GM21526 (cell line): ENCODE measurements at regions not wholly inside any gene's neighbourhood (a gene's known extent, or its start where the extent isn't known, plus 50 kb on each side); places are given as distances from the start of the nearest gene placed in this dataset.

Experiments used
- ATAC-seq: cut with Tn5 transposase; IDR thresholded peaks from one replicate; pipeline ENCODE4 v1.9.1; 2021; ENCODE audit warnings: moderate library complexity; ENCODE audit not compliant: unreplicated experiment, low FRiP score

DNA sequence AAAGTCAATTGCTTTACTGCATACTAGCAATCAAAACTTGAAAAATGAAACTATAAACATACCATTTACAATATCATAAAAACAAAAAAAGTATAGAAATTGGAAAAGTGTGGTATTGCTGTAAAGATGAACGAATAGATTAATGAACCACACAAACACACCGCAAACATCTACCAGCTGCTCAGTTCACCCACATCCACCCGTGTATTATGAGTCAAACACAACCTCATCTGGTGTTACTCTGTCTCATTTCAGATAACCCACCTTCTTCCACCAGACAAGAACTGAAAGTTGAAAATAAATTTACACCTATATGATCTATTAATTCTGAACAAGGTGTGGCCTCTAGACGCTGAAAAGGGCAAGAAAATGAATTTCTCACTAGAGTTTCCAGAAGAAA is 53.3 kb downstream of the BLID start:
- ATAC-seq = no peak

- ATAC-seq = no peak
These were observed 56.5 kb downstream of the BLID start for GRCh38 chr11:122059565-122059964.

GRCh38 chr11:122050021-122050690 is 65.9 kb downstream of the BLID start:
- ATAC-seq = no peak

DNA sequence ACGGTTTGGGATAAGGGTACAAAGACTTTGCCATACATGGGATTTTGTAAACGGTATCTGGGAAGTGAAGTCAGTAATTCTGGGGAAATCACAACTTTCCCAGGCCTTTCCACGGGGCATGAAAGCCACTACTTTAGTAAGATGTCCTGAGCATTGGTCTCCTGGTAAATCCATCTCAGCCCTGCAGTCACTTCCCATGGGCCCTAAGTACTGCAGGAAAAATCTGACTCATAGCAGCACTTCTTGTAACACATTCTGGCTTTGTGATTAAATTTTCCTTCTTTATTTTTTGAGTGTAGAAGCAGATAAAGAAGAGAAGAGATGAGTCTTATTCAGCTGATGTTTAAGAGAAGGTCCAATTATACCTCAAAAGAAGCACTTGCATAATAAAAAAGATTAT is 67.6 kb downstream of the BLID start:
- no peak for ATAC-seq

DNA sequence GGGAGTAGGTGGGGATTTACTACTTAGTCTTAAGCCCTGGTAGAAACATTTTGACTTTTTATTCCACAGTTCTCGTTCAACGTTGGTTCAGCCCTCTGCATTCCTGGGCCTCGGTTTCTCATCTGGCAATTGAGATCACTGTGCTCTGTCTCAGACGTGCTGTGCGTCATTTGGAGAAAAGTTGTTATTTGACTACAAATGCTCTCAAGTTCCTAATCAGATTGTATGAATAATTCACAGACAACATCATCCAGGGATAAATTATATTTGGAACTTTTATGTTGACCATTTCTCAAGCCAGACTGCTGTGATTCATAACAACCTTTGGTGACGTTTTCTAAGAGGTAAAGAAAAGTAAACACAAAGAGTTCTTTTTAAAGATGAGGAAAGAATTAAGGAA is 69.2 kb downstream of the BLID start:
- no peak for ATAC-seq

DNA sequence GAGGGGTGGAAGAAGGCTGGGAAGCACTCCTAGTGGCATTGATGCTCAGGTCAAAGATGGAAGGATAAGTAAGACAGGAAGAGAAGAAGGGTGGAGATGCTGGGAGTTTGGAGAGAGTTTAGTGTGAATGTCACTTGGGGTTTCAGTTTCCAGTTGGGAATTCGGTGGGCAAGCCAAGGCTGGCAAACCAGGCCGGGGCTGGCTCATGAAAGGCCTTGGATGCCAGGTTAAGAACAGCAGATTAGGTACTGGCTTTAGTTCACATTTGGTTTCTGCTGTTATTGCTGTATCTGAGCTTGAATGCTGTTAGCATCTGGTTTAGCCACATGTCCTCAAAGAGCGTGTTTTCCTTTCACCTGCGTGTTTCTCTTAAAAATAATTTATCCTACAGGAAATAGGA is 69.6 kb downstream of the BLID start:
- no peak for ATAC-seq

DNA sequence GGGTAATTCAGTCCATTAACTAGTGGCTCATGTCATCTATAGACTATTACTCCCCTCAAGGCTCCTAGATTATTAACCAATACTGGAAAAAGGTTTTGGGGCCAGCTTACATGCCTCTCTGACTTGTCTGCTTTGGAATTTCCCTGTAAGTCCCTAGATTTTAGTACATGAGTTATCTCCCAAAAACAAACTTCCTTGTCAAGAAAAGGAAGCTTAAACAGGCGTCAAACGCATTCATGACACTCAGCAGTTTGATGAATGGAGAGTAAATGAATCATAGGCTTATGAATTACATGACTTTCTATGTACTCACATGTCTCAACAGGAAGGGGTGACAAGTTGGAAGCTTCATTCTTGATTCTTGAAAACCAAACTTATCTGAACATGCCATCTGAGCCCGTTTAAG is 70.8 kb downstream of the BLID start:
- ATAC-seq = no peak

GRCh38 chr11:122044086-122044485 is 71.9 kb downstream of the BLID start:
- ATAC-seq = no peak

DNA sequence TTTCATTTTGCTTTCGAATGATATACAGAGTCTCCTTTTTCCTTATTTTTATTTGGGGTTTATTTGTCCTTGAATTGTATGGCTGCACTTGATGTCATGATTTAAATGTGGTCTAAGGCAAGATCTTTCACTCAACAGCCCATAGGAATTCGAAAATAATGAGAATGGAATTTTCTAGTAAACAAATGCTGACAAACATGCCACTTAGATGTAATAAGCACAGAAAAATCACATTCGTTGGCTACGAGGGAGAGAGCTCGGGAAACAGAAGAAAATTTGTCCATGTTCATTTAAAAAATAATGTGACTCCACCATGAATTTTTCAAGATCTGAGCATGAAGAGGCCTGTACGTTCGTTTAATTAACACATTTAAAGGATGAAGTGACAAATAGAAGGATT is 73.0 kb downstream of the BLID start:
- no peak for ATAC-seq

GRCh38 chr11:122040464-122040863 is 75.6 kb downstream of the BLID start:
- no peak for ATAC-seq

- ATAC-seq = no peak
These were observed 77.5 kb downstream of the BLID start for GRCh38 chr11:122038543-122038942.

DNA sequence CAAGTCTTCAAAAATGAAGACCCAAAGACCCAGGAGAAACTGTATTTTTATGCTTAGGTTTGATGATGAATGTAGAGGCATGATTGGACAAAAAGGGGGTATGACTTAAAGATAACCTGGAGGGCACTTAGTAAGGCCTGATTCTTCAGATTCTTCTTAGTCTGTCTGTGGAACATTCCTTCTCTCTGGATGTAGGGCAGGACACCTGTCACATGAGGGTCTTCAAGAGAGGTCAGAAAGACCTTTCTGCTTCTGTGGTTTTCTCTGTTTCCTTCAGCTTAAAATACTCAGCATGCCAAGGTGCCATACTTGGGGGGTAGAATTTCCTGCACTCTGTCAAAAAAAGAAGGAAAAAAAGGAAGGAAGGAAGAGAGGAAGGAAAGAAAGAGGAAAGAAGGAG is 78.1 kb downstream of the BLID start:
- ATAC-seq = no peak

DNA sequence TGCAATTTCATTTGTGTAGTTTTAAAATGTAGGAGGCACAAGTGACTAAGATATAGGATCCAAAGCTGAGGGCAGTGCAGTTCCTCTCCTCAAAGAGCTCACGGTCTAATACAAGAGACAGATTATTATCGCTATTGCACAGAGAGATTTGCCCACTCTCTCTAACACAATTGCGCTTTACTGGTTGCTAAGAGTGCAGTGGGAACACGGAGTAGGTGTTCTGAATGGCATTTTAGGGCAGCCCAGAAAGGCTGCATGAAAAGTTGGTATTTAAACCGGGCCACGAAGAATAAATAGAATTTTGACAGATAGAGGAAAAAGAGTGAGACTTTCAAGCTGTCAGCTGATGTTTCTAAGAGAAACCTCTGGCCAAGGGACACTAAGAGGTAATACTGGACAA is 79.5 kb downstream of the BLID start:
- ATAC-seq = no peak

DNA sequence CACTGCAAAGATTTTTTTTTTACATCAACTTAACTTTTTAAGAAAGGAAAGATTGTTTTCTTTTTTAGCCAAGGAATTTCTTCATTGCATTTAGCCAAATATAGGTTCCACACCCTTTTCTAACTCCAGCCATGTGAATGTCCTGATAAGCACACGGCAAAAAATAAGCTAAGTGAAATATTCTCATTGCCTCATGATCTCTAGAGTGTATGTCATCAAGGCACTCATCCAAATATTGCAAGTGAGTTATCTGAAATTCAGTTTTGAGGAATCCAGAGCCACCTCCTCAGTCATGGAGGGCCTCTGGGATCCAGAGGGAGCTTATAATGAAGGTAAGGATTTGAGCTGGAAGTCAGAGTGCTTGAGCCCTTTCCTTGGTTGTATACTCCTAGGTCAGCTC is 80.0 kb downstream of the BLID start:
- no peak for ATAC-seq

DNA sequence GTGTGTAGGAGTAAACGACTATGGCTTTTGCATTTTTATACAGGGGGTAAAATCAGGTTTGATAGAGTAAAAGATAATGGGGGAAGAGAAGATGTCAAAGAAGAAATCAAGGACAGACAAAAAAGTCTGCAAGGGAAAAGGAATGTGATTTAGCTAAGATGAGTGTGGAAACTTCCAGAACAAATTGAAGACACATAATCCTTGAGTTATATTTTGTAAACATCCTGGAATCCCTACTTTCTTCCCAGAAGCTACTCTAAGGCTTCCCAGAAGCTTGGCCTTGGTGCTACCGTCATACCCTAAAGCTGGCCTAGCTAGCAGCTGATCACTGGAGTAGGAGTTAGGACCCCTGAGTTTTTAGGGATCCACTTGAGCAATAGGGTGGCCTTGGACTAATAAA is 82.4 kb downstream of the BLID start:
- no peak for ATAC-seq

DNA sequence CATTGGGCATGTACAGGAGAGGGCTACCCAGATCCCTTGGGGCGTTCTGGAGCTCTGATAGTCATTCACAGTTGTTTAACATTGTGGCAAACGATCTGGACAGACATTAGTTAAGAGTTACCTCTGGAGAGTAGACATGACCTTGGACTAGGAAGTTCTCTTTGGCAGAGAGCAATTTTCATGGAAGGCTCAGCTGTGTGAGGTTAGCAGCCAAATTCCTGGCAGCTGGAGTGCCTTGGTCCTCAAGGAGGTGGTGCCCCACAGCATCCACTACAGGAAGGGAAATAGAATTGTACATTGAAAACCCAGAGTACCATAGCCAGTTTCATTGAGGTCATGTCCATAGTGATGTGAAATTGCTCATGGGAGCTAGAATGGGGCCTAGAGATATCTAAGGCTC is 82.8 kb downstream of the BLID start:
- ATAC-seq = no peak

- no peak for ATAC-seq
These were observed 83.7 kb downstream of the BLID start for GRCh38 chr11:122032317-122032716.

- no peak for ATAC-seq
These were observed 84.2 kb downstream of the BLID start for GRCh38 chr11:122031813-122032212.

DNA sequence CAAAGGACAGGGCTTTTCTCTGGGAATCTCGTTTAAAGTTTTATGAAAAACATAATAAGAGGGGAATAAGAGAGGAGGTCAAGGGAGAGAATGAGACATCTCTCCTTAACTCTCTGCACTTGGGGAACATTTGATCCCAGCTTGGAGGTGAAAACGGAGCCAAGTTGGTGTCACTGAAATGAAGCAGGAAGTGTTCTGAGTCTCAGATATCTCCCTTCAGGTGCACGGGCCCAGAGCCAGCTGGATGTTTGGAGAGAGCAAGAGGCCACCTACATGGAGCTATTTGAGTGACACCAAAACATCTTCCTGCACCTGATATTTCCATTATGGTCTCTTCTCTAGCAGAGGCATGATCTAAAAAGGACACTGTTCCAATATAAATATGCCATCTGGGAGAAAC is 85.7 kb downstream of the BLID start:
- no peak for ATAC-seq

DNA sequence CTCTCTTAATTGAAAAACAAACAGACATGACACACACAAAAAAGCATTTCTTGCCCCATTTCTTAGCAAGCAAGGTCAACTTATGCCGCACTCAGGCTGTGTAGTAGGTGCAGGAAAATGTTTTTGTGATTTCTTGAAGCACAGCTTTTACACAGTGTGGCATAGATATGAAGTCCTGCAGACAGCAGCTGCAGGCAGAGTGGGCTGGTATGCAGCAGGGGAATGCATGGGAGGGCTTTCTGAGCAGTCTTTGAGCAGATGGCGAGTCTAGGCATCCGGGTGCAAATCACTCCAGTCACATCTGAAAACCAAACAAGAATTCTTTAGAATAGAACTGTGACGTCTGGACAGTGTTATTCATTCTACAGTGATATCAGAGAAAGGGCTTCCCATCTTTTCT is 87.5 kb downstream of the BLID start:
- no peak for ATAC-seq

DNA sequence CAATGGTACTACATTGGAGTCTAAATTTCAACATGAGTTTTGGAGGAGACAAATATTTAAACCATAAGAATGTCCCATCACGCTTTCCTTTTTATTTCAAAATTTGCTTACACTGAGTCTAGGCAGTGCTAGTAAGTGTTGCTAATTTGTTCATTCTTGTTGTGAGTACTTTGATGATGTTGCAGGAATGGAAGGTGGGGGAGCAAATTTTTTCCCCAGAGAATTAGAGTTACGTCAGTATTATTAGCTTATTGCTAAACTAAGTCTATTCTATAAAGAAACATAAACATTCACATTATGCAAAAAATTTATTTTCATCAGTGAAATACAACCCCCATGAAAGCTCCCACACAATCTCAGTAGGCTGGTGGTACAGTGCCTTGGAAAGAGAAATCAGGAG is 88.0 kb downstream of the BLID start:
- ATAC-seq = no peak

GRCh38 chr11:122025757-122026156 is 90.3 kb downstream of the BLID start:
- no peak for ATAC-seq

DNA sequence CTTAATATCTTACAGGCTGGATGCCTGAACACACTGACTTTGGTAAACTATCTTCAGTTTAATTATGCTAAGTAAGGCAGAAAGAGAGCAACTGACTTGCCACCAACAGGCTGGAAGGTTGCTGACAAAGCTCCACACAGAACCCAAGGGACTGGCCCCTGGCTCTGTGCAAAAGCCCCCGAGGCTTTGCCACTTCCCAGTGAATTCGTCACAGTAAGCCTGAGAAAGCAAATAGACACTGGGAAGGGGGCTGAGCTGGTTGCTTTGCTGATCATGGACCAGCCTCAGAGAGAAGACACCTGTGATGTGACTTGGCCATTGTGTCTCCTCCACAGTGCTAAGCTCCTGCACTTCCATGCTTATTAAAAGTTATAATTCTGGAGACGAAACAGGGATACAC is 91.7 kb downstream of the BLID start:
- ATAC-seq = no peak
